Astrocyte of the spinal cord (primary cell): ENCODE measurements at regions not wholly inside any gene's neighbourhood (a gene's known extent, or its start where the extent isn't known, plus 50 kb on each side); places are given as distances from the start of the nearest gene placed in this dataset.

Source experiments
- DNase-seq: peaks from one replicate; pipeline ENCODE4 v3.0.0; 2011; ENCODE audit warnings: low read depth, low spot score
- H3K4me3 ChIP-seq: 2 replicates; pipeline ENCODE4 v1.5.1; 2011; ENCODE audit warnings: low read depth, mild to moderate bottlenecking, low read length, moderate library complexity
- in situ Hi-C: cut with HindIII; loops from 2 replicates; pipeline ENCODE4 v1.10.0; 2017; ENCODE audit warnings: low sequenced_read_pairs
- TF ChIP-seq, protein P1 (sequence below): IDR thresholded peaks from 2 replicates; pipeline ENCODE4 v1.5.1; 2012; ENCODE audit warnings: low read depth, mild to moderate bottlenecking, low read length, inconsistent platforms

DNA sequence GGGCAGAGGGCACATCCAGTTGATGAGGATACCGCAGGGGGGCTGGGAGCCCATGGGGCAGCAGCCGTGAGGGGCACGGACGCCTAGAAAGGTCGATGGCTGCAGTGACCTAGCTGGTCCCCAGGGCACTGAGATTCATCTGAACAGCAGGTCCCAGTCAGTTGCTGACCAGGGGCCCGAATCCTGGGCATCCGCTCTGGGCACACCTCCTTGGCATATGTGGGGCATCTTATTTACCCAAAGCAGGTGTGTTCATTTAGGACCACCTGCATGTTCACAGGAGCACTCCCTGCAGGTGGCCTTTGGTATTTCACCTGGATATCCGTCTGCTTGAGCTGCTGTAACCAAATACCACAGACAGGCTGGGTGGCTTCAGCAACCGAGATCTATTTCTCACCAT is 72.0 kb upstream of the ODC1 start:
- no peak overlapping the region for H3K4me3 ChIP-seq
- TF ChIP-seq, protein P1, sequence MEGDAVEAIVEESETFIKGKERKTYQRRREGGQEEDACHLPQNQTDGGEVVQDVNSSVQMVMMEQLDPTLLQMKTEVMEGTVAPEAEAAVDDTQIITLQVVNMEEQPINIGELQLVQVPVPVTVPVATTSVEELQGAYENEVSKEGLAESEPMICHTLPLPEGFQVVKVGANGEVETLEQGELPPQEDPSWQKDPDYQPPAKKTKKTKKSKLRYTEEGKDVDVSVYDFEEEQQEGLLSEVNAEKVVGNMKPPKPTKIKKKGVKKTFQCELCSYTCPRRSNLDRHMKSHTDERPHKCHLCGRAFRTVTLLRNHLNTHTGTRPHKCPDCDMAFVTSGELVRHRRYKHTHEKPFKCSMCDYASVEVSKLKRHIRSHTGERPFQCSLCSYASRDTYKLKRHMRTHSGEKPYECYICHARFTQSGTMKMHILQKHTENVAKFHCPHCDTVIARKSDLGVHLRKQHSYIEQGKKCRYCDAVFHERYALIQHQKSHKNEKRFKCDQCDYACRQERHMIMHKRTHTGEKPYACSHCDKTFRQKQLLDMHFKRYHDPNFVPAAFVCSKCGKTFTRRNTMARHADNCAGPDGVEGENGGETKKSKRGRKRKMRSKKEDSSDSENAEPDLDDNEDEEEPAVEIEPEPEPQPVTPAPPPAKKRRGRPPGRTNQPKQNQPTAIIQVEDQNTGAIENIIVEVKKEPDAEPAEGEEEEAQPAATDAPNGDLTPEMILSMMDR, result no peak
- DNase-seq, result no peak
- in situ Hi-C loops, result no loop called here

DNA sequence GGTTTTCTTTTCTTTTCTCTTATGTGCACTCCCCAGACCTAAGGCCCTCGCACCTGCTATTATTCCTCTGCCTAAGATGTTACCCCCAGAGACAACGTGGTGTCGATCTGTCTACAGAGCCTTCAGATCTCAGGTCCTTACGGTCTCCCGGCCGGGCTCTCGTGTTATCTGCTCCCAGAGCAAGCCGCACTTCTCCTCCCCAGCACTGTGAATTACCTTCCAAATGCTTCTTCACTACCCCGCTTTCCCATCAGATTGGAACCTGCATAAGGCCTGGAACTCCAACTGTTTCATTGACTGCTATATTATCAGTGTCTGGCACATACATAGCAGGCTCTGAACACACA is 71.2 kb upstream of the ODC1 start:
- TF ChIP-seq, protein P1, result no peak
- in situ Hi-C loops, result no loop called here
- no peak for DNase-seq
- no peak overlapping the region for H3K4me3 ChIP-seq

DNA sequence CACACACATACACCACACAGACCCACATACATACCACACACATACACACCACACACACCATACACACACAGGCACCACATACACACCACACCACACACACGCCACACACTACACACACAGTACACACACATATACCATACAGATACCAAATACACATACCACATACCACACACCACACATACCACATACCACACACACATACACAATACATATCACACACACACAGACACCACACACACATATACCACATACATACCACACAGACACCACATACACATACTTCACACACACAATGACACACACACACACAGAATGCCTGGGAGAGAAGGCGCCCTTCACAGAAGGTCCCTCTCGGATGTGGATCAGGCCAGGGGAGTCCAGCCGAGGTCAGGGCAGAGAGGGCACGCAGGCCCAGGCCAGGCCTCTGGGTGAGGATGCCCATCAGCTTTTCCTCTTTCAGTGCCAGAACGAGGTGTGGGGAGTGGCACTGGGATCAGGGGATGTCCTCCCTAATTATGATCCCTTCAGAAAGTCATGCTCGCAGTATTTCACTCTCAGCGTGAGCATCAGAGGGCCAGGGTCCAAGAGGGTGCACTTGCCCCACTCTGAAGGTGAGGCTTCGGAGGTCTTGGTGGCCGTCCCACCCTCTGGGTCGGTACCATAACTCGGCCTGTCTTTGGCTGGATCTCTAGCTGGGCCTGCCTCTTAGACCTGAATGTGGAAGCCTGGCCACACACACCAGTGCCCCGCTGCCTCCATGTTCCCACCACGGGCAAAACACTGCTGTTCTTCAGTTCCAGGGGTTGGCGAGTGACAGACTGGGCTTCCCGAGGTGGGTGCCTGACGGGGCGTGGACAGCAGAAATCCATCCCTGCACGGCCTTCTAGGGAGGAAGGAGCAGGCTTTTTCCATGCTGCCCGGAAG is 70.6 kb upstream of the ODC1 start:
- in situ Hi-C loops, result no loop called here
- H3K4me3 ChIP-seq, result no peak overlapping the region
- no peak for DNase-seq
- TF ChIP-seq, protein P1, result no peak

DNA sequence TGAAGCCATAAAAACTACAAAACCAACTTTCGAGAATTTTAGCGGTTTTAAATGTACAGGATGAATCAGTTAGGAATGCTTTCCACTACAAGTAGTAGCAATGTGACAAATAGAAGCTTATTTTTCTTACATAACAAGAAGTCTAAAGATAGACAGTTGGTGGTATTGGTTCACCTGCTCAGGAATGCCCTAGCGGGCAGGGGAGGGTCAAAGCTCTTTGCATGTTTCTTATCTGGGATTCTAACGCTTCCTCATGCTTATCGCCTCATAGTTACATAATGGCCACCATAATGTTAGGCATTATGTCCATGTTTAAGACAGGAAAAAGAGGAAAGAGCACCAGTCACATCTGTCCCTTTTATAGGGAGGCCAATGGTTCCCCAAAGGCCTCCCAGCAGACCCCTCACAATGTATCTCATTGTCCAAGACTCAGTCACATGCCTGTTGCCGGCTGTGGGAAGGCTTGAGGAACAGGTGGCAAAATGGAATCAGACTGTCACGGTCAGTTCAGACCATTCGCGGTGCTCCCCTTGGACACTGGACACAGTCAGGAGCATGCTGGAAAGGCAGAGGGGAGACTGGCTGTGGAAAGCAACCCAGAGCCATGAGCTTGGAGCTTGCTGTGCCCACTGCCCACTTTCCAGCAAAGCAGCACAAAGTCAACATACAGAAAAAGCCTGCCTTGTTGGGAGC is 69.4 kb upstream of the ODC1 start:
- no peak overlapping the region for H3K4me3 ChIP-seq
- TF ChIP-seq, protein P1, result no peak
- DNase-seq, result no peak
- in situ Hi-C loops, result no loop called here

DNA sequence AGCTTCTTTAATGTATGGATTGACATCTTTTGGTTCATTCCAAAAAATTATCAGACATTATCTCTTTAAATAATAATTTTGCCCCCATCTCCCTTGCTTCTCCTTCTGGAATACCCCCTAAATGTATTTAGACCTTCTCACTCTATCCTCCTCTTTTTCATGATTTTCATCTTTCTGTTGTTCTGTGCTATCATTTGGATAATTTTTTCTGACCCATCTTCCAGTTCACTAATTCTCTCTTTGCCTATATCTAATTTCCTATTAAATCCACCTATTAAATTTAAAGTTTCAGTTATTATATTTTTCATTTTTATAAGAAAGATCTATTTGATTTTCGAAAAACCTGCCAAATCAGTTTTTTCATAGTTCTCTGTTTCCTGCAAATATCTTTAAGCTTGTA is 67.8 kb upstream of the ODC1 start:
- no peak for DNase-seq
- in situ Hi-C loops, result no loop called here
- TF ChIP-seq, protein P1, result no peak
- H3K4me3 ChIP-seq, result no peak overlapping the region

DNA sequence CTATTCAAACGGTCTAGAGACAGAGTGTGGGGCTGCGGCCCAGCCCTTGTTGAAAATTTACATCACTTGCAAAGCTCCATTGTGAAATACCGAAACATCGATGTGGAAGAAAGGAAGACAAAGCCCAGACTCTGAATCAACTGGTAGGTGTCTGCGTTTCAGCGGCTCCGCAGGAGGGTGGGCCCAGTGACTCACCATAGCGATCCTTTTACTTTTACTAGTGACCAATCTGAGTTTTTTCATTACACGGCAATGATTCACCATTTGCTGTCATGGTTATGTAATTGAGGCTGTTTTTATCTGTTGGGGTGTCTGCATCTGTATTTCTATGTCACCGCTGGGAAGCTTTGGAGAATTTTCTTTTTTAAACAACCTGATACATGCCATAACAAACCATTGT is 66.6 kb upstream of the ODC1 start:
- in situ Hi-C loops, result no loop called here
- H3K4me3 ChIP-seq, result no peak overlapping the region
- TF ChIP-seq, protein P1, result no peak
- DNase-seq, result peak; percentile 94
